Activated CD4-positive, alpha-beta T cell treated with anti-CD3 and anti-CD28 coated beads, Interleukin-2, amount 50 U/mL, for 24 hours (primary cell): ENCODE measurements at regions not wholly inside any gene's neighbourhood (a gene's known extent, or its start where the extent isn't known, plus 50 kb on each side); places are given as distances from the start of the nearest gene placed in this dataset.

Experiments
- DNase-seq, 2 donors: peaks; one replicate each; pipeline ENCODE4 v3.0.0-alpha.2; 2020; ENCODE audit warnings: low read depth in 1 of 2, low spot score in 1 of 2

- DNase-seq: no peak
Measured at GRCh38 chr7:46344533-46344932, 423.5 kb upstream of the IGFBP3 start.

GRCh38 chr7:46343802-46344201 lies 422.7 kb upstream of the IGFBP3 start:
- no peak for DNase-seq

GRCh38 chr7:46322937-46323336 lies 401.9 kb upstream of the IGFBP3 start:
- no peak for DNase-seq

GRCh38 chr7:46321556-46322205 lies 400.6 kb upstream of the IGFBP3 start:
- DNase-seq: no peak

GRCh38 chr7:46320956-46321355 lies 399.9 kb upstream of the IGFBP3 start:
- DNase-seq: no peak

GRCh38 chr7:46319841-46320240 lies 398.8 kb upstream of the IGFBP3 start:
- no peak for DNase-seq

GRCh38 chr7:46318276-46318675 lies 397.2 kb upstream of the IGFBP3 start:
- DNase-seq: no peak

GRCh38 chr7:46317256-46317655 lies 396.2 kb upstream of the IGFBP3 start:
- DNase-seq: no peak

GRCh38 chr7:46315891-46316290 lies 394.8 kb upstream of the IGFBP3 start:
- DNase-seq: no peak

GRCh38 chr7:46301677-46302076 lies 380.6 kb upstream of the IGFBP3 start:
- no peak for DNase-seq

GRCh38 chr7:46297515-46297914 lies 376.4 kb upstream of the IGFBP3 start:
- no peak for DNase-seq

- DNase-seq: no peak
Measured at GRCh38 chr7:46296526-46296925, 375.5 kb upstream of the IGFBP3 start.

- DNase-seq: no peak
Measured at GRCh38 chr7:46294381-46294780, 373.3 kb upstream of the IGFBP3 start.

GRCh38 chr7:46292741-46293140 lies 371.7 kb upstream of the IGFBP3 start:
- no peak for DNase-seq

GRCh38 chr7:46291601-46292150 lies 370.6 kb upstream of the IGFBP3 start:
- DNase-seq: no peak

- DNase-seq: no peak
Measured at GRCh38 chr7:46291050-46291438, 370.0 kb upstream of the IGFBP3 start.

- DNase-seq: no peak
Measured at GRCh38 chr7:46290374-46291049, 369.4 kb upstream of the IGFBP3 start.

- DNase-seq: no peak
Measured at GRCh38 chr7:46288861-46289260, 367.8 kb upstream of the IGFBP3 start.

GRCh38 chr7:46288010-46288409 lies 366.9 kb upstream of the IGFBP3 start:
- DNase-seq: no peak

- no peak for DNase-seq
Measured at GRCh38 chr7:46286957-46287356, 365.9 kb upstream of the IGFBP3 start.

- DNase-seq: no peak
Measured at GRCh38 chr7:46286356-46286755, 365.3 kb upstream of the IGFBP3 start.

- DNase-seq: no peak
Measured at GRCh38 chr7:46285878-46286277, 364.8 kb upstream of the IGFBP3 start.

- DNase-seq: no peak
Measured at GRCh38 chr7:46283852-46284251, 362.8 kb upstream of the IGFBP3 start.
